GM21390 (cell line): ENCODE measurements at regions not wholly inside any gene's neighbourhood (a gene's known extent, or its start where the extent isn't known, plus 50 kb on each side); places are given as distances from the start of the nearest gene placed in this dataset.

Experiments used
- ATAC-seq: cut with Tn5 transposase; IDR thresholded peaks from one replicate; pipeline ENCODE4 v1.9.1; 2021; ENCODE audit not compliant: unreplicated experiment

DNA sequence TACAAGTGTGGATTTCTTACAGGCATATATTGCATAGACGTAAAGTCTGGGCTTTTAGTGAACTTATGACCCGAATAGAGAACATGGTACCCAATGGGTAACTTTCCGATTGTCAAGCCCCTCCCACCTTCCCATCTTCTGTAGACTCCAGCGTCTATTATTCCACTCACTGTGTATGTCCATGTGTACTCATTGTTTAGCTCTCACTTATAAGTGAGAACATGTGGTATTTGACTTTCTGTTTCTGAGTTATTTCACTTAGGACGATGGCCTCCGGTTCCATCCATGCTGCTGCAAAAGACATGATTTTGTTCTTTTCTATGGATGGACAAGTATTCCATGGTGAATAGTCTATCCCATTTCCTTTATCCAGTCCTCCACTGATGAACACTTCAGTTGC lies 306.4 kb downstream of the CD83 start:
- ATAC-seq: no peak

DNA sequence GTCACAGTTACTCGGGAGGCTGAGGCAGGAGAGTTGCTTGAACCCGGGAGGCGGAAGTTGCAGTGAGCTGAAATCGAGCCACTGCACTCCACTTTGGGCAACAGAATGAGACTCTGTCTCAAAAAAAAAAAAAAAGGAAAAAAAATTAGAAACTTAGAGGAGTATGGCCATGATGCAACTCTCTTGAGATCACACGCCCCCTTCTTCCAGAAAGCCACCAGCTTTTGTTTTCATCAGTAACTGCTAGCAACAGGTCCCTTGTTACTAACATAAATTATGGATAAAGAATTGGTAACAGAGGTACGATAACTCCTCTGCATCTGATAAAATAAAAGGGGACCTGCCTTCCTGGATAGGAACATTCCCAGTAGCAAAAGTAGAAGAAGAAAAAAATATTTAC lies 308.2 kb downstream of the CD83 start:
- no peak for ATAC-seq

DNA sequence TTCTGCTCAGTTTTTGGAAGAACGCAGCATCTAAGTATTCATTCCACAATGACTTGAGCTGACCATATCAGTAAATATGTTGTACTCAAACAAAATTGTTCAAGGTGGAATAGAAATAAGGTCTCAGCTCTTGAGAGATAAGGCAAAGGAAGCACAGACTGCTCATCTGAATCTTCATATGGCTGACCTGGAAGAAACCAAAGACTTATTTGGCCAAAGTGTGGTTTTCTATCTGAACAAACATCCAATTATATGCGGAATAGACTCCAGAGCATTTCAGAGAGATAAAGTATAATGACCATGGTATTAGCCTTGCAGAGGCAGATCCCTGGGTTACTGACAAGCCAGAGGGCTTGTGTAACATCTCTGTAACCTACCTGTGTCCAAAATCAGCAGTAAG lies 308.7 kb downstream of the CD83 start:
- no peak for ATAC-seq

DNA sequence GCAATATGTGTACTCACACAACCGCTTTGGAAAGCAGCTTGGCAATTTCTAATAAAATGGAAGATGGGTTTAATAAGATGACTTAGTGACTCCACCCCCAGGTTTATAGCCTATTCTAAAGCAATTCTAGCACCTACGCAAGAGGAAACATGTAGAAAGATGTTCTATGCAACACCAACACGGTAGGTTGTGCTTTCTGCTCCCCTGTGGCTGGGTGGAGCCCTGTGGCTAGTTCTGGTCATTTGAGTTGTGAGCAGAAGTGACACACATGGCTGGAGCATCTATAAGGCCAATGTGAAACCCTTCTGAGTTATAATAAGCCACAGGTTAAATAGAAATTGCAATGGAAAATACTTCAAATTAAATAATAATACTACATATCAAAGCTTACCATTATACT lies 310.7 kb downstream of the CD83 start:
- ATAC-seq: no peak

DNA sequence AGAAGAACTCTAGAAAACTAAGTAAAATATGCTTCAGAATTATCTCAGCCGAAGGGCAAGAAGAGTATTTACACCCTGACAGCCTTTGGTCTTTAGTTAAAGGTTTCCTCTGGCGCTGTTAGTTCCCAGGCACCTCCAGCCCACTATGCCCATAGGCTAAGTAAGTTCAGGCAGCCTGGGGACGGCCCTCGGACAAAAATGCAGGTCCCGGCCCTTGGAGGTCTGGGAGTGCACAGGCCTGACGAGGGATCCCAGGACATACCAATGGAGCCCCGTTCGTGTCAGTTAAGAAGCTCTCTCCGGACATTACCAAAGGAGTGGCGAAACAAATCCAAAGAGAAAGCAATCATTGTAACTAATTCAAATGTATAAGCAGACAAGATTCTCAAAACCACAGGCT lies 311.8 kb downstream of the CD83 start:
- ATAC-seq: no peak

DNA sequence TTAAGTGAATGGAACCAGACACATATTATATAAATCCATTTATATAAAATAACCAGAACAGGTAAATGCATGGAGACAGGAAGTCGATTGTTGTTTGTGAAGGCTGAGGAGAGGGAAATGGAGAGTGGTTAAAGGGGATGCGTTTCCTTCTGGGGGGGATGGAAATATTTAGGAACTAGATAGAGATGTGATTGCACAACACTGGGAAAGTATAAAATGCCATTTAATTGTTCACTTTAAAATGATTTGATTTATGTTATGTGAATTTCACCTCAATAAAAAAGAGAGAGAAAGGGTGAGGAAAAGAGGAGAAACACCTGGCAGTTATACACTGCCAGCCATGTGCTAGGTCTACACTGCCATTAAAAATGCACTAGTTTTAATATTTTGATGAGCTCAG lies 312.6 kb downstream of the CD83 start:
- no peak for ATAC-seq

DNA sequence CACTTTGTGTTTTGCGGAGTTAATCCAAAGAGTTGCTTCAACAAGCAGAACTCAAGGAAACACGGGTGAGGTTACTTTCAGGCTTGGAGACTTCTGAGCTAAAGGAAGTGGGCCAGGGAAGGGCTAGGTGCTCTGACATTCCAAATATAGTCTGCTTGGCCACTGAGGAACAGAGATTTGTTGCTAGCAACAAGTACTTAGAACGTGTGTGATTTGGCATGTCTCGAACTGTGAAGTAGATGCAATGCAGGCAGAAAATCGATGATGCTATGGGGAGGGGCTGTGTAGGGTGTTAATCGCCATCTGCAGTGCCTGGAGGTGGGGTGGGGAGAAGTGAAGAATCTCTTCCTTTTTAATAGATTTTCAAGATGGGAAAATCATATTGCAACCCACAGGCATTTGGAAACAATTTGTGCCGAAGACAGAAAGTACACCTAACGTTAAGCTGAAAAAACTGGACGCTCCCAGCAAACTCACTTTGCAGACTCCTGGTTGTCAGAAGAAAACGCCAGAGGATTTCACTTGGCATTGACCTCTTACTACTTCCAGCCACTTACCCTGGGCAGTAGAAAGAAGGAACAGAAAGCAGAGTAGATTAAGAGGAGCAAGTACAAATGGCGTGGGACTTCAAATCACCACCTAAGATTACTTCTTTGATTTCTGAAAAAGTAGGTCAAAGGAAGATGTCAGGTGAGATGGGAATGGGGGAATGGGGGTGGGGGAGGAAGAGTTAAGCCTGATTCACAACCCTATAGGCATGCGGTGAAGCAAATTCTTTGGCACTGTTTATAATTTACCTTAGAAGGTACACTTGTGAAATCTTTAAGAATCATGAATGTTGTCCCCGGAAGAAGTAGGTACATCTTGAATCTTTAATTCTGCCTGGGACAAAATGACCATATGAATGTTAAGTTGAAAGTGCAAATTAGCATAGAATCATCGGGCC lies 314.1 kb downstream of the CD83 start:
- no peak for ATAC-seq

DNA sequence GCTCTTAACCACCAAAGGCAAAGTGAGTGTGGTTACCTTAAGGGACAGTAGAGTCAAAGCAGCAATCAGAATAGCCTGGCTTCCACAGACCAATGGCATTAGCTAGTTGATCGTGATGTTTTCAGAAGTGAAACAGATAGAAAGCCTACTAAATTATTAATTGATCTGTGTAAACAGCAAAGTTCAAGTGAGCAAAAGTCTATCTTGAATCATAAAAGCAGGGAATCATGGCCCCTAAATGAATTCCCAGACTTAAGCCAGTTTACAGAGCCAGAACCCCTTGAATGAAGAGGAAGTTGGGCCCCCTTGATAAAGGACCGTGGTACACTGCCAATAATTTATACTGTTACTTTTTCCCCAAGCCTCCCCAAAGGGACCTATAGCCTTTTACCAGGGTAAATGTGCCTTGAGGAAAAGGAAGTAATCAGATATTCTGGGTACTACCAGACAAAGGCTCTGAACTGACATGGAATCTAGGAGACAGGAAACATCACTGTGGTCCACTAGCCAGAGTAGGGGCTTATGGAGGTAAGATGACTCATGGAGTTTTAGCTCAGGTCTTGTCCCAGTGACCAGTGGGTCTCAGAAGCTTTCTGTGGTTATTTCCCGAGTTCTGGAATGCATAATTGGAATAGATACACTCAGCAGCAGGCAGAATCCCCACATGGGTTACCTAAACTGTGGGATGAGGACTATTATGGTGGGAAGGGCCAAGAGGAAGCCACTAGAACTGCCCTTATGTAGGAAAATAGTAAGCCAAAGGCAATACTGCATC lies 317.5 kb downstream of the CD83 start:
- ATAC-seq: no peak

DNA sequence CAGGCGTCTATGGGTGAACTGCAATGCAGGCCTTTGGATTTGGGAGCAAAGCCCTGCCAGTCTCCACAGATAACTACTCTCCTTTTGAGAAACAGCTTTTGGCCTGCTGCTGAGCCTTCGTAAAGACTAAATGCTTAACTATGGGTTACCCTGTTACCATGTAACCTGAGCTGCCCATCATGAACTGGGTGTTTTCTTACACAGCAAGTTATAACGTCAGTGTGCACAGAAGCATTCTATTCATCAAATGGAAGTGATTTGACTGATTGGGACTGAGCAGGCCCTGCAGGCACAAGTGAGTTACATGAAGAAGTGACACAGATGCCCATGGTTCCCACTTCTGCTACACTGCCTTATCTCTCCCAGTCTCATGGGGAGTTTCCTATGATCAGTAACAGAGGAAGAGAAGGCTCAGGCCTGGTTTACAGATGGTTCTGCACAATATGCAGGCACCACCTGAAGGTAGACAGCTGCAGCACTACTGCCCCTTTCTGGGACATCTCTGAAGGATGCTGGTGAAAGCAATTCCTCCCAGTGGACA lies 319.1 kb downstream of the CD83 start:
- no peak for ATAC-seq

DNA sequence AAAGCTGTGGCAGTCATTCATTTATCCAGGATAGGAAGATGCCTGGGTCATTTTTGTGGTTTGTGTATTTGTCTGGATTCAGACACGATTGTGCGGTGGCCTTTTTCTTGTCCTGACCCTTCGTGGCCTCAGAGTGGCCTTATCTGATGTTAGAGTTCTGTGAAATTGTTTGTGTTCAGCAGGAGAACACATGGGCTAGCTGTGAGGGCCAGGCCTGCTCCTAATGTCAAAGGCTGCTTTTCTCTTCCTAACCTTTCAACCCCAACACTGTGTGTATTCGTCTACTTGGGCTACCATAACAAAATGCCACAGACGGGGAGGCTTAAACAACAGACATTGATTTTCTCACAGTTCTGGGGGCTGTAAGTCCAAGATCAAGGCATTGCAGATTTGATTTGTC lies 321.8 kb downstream of the CD83 start:
- ATAC-seq: no peak

DNA sequence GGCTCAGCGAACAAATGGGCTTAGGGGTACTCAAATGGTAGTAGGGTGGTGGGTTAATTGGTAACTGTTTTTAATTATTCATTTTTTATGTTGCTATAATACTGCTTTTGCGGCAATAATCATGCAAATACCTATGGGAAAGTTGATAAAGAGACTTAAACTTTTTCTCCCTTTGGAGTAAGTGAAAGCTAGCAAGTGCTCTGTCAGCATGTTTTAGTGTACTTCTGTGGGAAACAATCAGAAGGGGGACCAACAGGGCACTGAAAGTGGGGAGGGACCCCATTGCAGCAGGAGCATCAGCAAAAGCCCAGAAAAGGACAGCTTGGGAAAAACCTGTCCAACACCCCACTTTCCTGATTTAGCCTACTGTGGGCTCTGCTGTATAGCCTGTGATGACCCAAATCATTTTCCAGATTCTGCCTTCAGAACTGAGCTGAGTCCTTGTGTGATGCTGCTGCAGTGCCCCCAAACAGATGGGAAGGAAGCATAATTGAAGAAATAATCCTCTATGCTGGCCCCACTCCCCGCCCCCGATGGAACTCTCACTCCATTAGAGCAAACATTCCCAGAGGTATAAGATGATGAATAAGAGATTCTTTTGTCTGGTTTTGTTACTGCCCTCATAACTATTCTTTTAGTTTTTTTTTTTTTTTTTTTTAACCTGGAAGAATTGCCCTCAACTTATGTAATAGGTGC lies 322.8 kb downstream of the CD83 start:
- no peak for ATAC-seq

DNA sequence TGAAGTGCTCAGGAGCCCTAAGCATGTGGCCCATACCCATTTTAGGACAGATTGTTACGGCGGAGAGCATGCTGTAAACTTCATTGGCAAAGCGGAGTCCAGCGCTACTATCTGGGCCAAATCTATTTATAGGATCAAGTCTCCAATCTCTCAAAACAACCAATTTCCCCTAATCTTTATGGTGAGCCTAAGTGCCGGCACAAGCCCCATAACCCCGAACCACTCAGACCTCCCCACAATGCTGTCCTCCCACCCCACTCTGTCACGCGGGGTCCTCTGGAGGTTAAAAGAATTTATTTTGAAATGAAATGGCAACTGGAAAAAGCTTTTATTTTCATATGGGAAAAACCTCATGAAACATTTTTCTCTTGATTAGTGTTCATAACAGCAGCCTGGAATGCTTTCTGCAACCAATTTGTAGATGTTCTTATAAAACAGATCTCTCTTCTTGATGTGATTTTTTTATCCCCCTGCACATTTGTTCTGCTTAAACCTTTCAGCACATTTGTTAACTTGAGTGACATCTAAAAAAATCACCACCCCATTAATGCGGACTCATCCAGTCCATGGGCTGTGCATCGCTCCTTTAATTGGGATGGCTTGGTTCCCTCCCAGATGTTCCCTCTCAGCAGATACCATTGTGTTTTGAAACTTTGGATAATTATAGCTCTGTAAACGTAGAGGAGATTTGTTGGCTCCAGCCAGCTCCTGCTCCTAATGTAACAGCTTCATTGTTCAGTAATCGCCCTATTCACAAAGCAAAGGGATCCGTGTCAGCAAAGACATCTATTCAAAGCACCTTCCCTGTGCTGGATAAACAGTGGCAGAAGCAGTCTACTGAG lies 323.6 kb downstream of the CD83 start:
- no peak for ATAC-seq

DNA sequence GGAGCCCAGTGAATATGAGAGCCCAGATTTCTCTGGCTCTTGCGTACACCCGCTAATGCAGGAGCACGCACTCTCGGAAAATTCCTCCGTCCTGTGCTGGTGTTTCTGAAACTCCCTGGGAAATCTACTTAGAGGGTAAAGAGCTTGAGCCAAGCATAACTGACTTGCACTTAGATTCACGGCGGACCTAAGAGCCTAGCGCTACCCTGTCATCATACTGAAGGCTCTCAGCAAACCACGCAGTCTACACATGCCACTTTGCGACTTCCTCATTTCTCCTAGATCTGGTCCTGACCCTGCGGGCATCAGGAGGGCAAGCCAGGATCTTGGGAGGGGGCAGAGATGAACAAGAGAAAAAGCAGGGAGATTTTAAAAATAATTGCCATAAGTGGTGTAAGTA lies 324.7 kb downstream of the CD83 start:
- ATAC-seq: no peak

DNA sequence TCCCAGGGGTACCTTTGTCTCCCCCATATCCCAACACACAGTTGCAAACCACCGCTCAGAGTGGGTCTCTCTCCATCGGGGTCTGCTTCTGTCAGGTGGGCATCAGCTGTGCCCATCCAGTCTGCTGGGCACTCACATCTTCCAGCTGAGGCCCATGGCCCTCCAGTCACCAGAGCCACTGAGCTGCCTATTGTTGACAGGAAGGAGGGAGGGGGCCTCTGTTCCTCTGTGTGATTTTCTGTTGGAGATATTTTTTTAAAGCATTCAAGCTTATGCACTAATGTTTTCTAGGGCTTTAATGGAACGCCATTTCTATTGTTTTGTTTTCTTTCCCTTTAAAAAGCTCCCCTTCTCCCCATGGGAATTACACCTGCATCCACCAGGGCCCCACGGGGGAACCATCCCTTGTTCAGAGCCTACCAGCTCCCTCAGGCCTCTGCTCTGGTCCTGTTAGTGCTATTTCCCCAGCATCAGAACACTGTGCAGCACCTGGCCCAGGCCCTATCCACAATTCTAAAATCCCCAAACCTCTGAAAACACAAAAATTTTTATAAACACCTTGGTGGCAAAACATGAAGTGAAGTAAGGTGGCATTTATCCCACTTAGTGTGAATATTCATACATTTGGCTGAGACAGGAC lies 326.2 kb downstream of the CD83 start:
- no peak for ATAC-seq

DNA sequence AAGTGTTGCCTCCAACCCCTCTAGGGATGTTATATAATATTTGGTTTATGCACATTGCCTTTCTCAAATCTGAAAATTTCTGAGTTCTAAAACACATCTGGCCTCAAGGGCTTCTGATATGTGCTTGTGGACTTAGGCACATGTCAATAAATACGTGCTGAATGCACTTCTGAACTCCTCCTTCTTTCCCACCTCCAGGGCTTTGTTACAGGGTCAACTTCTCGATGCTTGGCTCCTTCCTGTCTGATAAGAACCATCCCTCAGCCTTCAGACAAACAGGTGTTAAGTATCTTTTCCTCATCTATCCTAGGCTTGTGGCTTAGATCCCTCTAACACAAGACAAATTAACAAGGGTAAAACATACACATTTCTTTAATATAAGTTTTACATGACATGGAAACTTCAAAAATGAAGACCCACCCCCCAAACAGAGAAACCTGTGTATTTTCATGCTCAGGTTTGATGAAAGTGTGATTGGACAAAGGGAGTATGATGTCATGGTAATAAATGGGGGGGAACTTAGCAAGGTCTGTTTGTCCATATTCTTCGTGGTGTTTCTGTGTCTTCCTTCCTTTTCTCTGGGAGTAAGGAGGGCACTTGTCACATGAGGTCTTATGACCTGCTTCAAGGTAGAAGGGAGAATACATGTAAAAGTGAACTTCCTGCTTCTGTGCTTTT lies 326.9 kb downstream of the CD83 start:
- no peak for ATAC-seq

DNA sequence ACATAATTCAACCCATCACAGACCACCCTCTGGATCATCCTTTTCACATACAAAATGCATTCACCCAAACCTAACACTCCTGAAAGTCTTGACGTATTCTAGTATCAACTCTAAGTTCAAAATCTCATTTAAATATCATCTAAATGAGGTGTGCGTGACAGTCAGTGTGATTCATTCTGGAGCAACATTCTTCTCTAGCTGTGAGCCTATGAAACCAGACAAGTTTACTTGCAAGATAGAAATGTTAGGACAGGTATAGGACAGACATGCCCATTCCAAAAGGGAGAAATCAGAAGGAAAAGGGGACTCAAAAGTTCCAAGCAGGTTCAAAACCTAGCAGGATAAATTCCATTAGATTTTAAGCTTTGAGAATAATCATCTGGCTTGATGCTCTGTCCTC lies 329.7 kb downstream of the CD83 start:
- no peak for ATAC-seq

DNA sequence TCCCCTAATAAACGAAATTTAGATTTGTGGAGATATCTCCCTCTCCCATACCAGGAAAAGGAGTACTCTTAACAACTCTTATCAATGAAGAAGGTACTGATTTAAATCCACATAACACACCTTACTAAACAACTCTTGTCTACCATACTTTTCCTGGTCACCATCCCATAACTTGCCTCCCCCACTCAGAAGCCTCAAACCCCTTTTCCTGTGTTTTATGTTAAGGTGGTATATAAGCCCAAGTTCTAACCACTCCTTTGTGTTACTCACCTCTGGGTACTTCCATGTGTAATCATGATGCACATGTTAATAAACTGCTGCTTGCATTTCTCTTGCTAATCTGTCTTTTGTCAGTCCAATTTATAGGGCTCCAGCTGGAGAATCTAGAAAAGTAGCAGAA lies 330.7 kb downstream of the CD83 start:
- no peak for ATAC-seq

DNA sequence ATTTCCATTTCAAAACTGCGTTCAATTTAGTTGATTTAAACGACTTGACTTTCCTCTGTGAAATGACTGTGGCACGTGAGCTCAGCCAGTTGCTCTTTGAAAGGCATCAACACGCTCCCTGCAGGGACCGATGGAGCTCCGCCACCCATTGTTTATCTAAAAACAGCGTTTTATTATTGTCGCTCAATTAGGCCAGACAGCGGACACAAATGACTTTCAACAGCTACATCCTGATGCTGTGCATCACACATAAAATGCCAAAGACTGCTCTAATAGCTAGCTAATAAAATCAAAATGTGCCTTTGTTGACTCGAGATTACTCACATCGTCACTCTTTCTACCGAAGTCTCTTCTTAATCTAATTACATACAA lies 332.5 kb downstream of the CD83 start:
- ATAC-seq: no peak

DNA sequence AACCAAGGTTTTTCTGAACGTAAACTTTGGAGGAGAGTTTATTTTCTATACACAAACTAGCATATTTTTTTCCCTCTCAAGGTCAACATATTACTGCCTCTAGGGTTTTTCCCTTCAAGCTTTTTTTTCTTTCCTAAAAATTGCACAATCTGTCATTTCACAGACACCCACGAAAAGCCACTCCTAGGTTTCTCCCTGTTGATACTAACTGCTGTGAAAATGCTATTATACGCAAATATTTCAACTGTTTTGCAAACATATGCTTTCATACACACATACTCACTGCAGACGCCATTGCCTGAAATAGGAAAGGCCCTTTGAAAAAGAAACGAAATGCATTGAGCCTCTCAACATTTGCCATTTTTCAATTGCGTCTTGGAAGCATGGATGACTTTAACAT lies 333.0 kb downstream of the CD83 start:
- ATAC-seq: no peak
